ENCODE measurements at regions not wholly inside any gene's neighbourhood (a gene's known extent, or its start where the extent isn't known, plus 50 kb on each side); places are given as distances from the start of the nearest gene placed in this dataset.

GRCh38 chr1:34645919-34646318 lies 108.9 kb upstream of the GJB5 start:
- no peak overlapping the region for H3K4me3 ChIP-seq (ENCODE audit: low read depth, low read length)
- in situ Hi-C loops (cut with HindIII; ENCODE audit: low sequenced_read_pairs) = no loop called here
- DNase-seq (ENCODE audit: low read depth, low spot score) = no peak
- TF ChIP-seq CTCF (IDR thresholded peaks at IDR 0.05; ENCODE audit: low read depth, low read length) = no peak

GRCh38 chr1:34648501-34648900 lies 106.3 kb upstream of the GJB5 start:
- TF ChIP-seq CTCF (IDR thresholded peaks at IDR 0.05; ENCODE audit: low read depth, low read length) = no peak
- DNase-seq (ENCODE audit: low read depth, low spot score) = no peak
- in situ Hi-C loops (cut with HindIII; ENCODE audit: low sequenced_read_pairs) = no loop called here
- H3K4me3 ChIP-seq (ENCODE audit: low read depth, low read length) = no peak overlapping the region

GRCh38 chr1:34650090-34650489 lies 104.8 kb upstream of the GJB5 start:
- H3K4me3 ChIP-seq (ENCODE audit: low read depth, low read length) = no peak overlapping the region
- in situ Hi-C loops (cut with HindIII; ENCODE audit: low sequenced_read_pairs) = no loop called here
- TF ChIP-seq CTCF (IDR thresholded peaks at IDR 0.05; ENCODE audit: low read depth, low read length) = no peak
- DNase-seq (ENCODE audit: low read depth, low spot score) = no peak

- H3K4me3 ChIP-seq (ENCODE audit: low read depth, low read length) = no peak overlapping the region
- TF ChIP-seq CTCF (IDR thresholded peaks at IDR 0.05; ENCODE audit: low read depth, low read length) = no peak
- in situ Hi-C loops (cut with HindIII; ENCODE audit: low sequenced_read_pairs) = no loop called here
- DNase-seq (ENCODE audit: low read depth, low spot score) = no peak
These were observed 104.0 kb upstream of the GJB5 start for GRCh38 chr1:34650800-34651199.

GRCh38 chr1:34653110-34653509 lies 101.7 kb upstream of the GJB5 start:
- in situ Hi-C loops (cut with HindIII; ENCODE audit: low sequenced_read_pairs) = no loop called here
- TF ChIP-seq CTCF (IDR thresholded peaks at IDR 0.05; ENCODE audit: low read depth, low read length) = no peak
- H3K4me3 ChIP-seq (ENCODE audit: low read depth, low read length) = no peak overlapping the region
- DNase-seq (ENCODE audit: low read depth, low spot score) = no peak

GRCh38 chr1:34655206-34655874 lies 99.5 kb upstream of the GJB5 start:
- no peak for TF ChIP-seq CTCF (IDR thresholded peaks at IDR 0.05; ENCODE audit: low read depth, low read length)
- in situ Hi-C loops (cut with HindIII; ENCODE audit: low sequenced_read_pairs) = no loop called here
- DNase-seq (ENCODE audit: low read depth, low spot score) = no peak
- no peak overlapping the region for H3K4me3 ChIP-seq (ENCODE audit: low read depth, low read length)

GRCh38 chr1:34655875-34656240 lies 99.0 kb upstream of the GJB5 start:
- no peak overlapping the region for H3K4me3 ChIP-seq (ENCODE audit: low read depth, low read length)
- in situ Hi-C loops (cut with HindIII; ENCODE audit: low sequenced_read_pairs) = no loop called here
- DNase-seq (ENCODE audit: low read depth, low spot score) = no peak
- no peak for TF ChIP-seq CTCF (IDR thresholded peaks at IDR 0.05; ENCODE audit: low read depth, low read length)
